ENCODE measurements at regions not wholly inside any gene's neighbourhood (a gene's known extent, or its start where the extent isn't known, plus 50 kb on each side); places are given as distances from the start of the nearest gene placed in this dataset.

DNA sequence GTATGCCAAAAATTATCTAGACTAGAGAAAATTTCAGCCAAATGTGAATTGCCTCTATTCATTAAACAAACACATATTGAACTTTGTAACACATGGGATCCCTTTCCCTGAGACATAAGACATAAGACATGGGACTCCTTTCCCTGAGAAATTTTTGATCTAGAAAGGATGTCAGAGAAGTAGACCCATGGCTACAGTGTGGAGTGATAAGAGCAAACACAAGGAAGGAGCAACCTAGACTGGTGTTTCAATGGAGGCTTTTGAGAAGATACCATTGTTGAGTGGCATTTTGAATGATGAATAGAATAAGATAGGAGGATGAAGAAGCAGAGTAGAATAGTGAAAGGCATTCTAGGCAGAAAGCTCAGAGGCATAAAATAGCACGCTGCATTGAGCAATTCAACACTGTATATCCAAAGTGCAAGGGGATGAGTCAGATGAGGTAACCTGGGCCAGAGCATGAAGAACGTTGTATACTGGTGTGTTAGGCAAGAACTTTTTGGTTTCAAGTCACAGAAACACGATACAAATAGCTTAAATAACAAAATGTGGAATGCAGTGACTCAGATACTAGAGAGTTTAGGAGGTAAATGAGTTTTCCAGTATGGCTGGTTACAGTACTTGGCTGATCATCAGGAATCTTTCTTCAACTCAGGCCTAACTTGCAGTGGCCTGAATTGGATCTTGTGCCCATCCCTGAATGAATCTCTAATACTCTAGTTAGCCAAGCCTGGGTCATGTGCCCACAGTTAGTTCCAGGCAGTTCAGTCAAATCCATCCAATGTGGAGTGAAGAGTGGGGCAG, 129.8 kb upstream of the TANK start:
- intact Hi-C loops (cut with DNase I; ENCODE audit: low total_unique reads), result no loop called here
- peaks cover 0 to 2% (median 0%) of the 10 kb centered on the region in 8 donors for H3K9me3 ChIP-seq
- DNase-seq, result no peak
- TF ChIP-seq, protein P1, sequence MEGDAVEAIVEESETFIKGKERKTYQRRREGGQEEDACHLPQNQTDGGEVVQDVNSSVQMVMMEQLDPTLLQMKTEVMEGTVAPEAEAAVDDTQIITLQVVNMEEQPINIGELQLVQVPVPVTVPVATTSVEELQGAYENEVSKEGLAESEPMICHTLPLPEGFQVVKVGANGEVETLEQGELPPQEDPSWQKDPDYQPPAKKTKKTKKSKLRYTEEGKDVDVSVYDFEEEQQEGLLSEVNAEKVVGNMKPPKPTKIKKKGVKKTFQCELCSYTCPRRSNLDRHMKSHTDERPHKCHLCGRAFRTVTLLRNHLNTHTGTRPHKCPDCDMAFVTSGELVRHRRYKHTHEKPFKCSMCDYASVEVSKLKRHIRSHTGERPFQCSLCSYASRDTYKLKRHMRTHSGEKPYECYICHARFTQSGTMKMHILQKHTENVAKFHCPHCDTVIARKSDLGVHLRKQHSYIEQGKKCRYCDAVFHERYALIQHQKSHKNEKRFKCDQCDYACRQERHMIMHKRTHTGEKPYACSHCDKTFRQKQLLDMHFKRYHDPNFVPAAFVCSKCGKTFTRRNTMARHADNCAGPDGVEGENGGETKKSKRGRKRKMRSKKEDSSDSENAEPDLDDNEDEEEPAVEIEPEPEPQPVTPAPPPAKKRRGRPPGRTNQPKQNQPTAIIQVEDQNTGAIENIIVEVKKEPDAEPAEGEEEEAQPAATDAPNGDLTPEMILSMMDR (IDR thresholded peaks at IDR 0.05 in 8 of 11, conservative IDR thresholded peaks at IDR 0.05 in 3 of 11), result no peak
- no peak for TF ChIP-seq POLR2AphosphoS5 (IDR thresholded peaks at IDR 0.05)
- no peak for TF ChIP-seq POLR2A (IDR thresholded peaks at IDR 0.05)
- H3K4me3 ChIP-seq, result no peak overlapping the region
- H3K36me3 ChIP-seq, result no peaks in the 10 kb centered on the region
- H3K4me1 ChIP-seq, result no peaks in the 10 kb centered on the region
- 54 to 84% (median 77%) methylated on average over 3 of the region's 3 CpGs for WGBS, 5 donors
- H3K27ac ChIP-seq, result no peak overlapping the region
- H3K27me3 ChIP-seq (replicated peaks in 1 of 7), result no peaks in the 10 kb centered on the region

- Histone ChIP-seq H3K27me3 (replicated peaks in 1 of 7) (no peaks in the 10 kb centered on the region), H3K4me1 (no peaks in the 10 kb centered on the region), H3K9me3 (peaks cover 0 to 7% (median 0%) of the 10 kb centered on the region in 8 donors), H3K4me3 (no peak overlapping the region), H3K36me3 (no peaks in the 10 kb centered on the region), H3K27ac (no peak overlapping the region)
- TF ChIP-seq, protein P1 (IDR thresholded peaks at IDR 0.05 in 8 of 11, conservative IDR thresholded peaks at IDR 0.05 in 3 of 11), result no peak
- TF ChIP-seq POLR2A (IDR thresholded peaks at IDR 0.05), result no peak
- TF ChIP-seq POLR2AphosphoS5 (IDR thresholded peaks at IDR 0.05), result no peak
- intact Hi-C loops (cut with DNase I; ENCODE audit: low total_unique reads), result no loop called here
- no peak for DNase-seq
- 93 to 99% (median 95%) methylated on average over 3 of the region's 3 CpGs for WGBS, 5 donors
Measured at GRCh38 chr2:161031511-161031910, 128.7 kb upstream of the TANK start.

- WGBS, 5 donors, result 91 to 98% (median 95%) methylated on average over 7 of the region's 7 CpGs
- TF ChIP-seq POLR2AphosphoS5 (IDR thresholded peaks at IDR 0.05) (no peak), POLR2A (IDR thresholded peaks at IDR 0.05) (no peak)
- TF ChIP-seq, protein P1 (IDR thresholded peaks at IDR 0.05 in 8 of 11, conservative IDR thresholded peaks at IDR 0.05 in 3 of 11), result no peak
- no peaks in the 10 kb centered on the region for H3K27me3 ChIP-seq (replicated peaks in 1 of 7)
- intact Hi-C loops (cut with DNase I; ENCODE audit: low total_unique reads), result no loop called here
- DNase-seq, result no peak
- no peak overlapping the region for H3K4me3 ChIP-seq
- no peak overlapping the region for H3K27ac ChIP-seq
- no peaks in the 10 kb centered on the region for H3K4me1 ChIP-seq
- H3K9me3 ChIP-seq, result peaks cover 0 to 7% (median 0%) of the 10 kb centered on the region in 8 donors
- H3K36me3 ChIP-seq, result no peaks in the 10 kb centered on the region
Measured at GRCh38 chr2:161032635-161033034, 127.6 kb upstream of the TANK start.

DNA sequence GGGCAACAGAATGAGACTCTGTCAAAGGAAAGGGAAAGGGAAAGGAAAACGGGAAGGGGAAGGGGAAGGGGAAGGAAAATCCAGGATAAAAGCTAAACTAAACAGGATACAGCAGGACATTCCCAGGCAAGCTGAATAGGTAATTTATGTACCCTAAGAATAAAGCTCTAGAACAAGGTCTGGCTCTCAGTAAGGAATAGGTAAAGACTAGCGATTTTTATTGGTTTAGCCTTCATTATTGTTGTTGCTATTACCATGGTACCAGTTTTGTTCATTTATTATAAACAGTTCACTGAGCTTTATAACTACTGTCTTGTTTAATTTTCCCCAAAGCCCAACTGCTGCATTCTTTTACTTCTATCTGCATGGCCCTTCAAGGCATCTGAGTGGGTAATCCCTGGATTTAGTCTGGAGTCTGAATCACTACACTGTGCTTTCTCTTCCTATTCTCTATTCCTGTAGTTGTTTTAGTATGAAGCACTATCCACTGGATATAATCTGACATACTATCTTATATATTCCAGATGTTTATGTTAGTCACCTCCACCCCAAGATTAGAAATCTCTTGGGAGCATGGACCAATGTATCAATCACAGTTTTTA, 127.1 kb upstream of the TANK start:
- WGBS, 5 donors, result 72 to 91% (median 80%) methylated on average over 2 of the region's 2 CpGs
- no peak overlapping the region for H3K4me3 ChIP-seq
- peaks cover 0 to 7% (median 0%) of the 10 kb centered on the region in 8 donors for H3K9me3 ChIP-seq
- TF ChIP-seq POLR2A (IDR thresholded peaks at IDR 0.05) (no peak), POLR2AphosphoS5 (IDR thresholded peaks at IDR 0.05) (no peak)
- TF ChIP-seq, protein P1 (IDR thresholded peaks at IDR 0.05 in 8 of 11, conservative IDR thresholded peaks at IDR 0.05 in 3 of 11), result no peak
- no peaks in the 10 kb centered on the region for H3K4me1 ChIP-seq
- no peaks in the 10 kb centered on the region for H3K27me3 ChIP-seq (replicated peaks in 1 of 7)
- DNase-seq, result no peak
- no peak overlapping the region for H3K27ac ChIP-seq
- H3K36me3 ChIP-seq, result no peaks in the 10 kb centered on the region
- intact Hi-C loops (cut with DNase I; ENCODE audit: low total_unique reads), result no loop called here
